ENCODE measurements at regions not wholly inside any gene's neighbourhood (a gene's known extent, or its start where the extent isn't known, plus 50 kb on each side); places are given as distances from the start of the nearest gene placed in this dataset.

DNA sequence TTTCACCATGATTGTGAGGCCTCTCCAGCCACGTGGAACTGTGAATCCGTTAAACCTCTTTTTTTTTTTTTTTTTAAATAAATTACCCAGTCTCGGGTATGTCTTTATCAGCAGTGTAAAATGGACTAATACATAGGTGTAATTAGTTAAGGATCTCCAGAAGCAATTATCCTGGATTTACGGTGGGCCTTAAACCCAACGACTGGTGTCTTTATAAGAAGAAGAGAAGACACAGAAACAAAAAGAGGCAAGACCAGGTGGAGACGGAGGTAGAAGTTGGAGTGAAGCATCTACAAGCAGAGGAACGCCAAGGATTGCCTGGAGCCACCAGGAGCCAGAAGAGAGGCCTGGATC lies 114.6 kb upstream of the MAP1LC3B2 start:
- Histone ChIP-seq H3K79me1 (ENCODE audit: low read depth in 1 of 2, low read length in 2 of 2) (no peaks in the 10 kb centered on the region), H3K56ac (ENCODE audit: extremely low read depth, insufficient read depth, low read length) (no peak overlapping the region), H3K14ac (replicated peaks; ENCODE audit: low read depth, low read length) (no peak overlapping the region), H3K27ac (ENCODE audit: insufficient read depth, low read length) (no peak overlapping the region), H3K4me3 (ENCODE audit: insufficient read depth, low read depth, low read length) (no peak overlapping the region), H4K5ac (ENCODE audit: low read depth, low read length) (no peak overlapping the region), H3K23ac (ENCODE audit: low read depth, low read length) (no peak overlapping the region), H4K8ac (ENCODE audit: low read depth in 2 of 2, low read length in 2 of 2) (no peak overlapping the region), H2AK9ac (replicated peaks; ENCODE audit: low read depth, low read length, poor library complexity) (peak overlapping the region; percentile 55), H2AK5ac (ENCODE audit: low read depth, low read length) (no peak overlapping the region), H3K4me1 (ENCODE audit: control insufficient read depth, insufficient read depth, low read length) (peaks cover 3% of the 10 kb centered on the region), H3K9me1 (ENCODE audit: insufficient read depth, low read length) (no peaks in the 10 kb centered on the region; the same call in 1 of the 2 replicates), H3K9ac (ENCODE audit: low read depth, low read length) (no peak overlapping the region), H4K20me1 (ENCODE audit: insufficient read depth, low read length) (no peaks in the 10 kb centered on the region), H2BK15ac (ENCODE audit: low read depth, low read length) (no peak overlapping the region), H3K27me3 (ENCODE audit: control insufficient read depth, insufficient read depth, low read length) (no peaks in the 10 kb centered on the region), H2AFZ (replicated peaks; ENCODE audit: low read length, poor library complexity) (no peak overlapping the region), H4K91ac (ENCODE audit: insufficient read depth, low read depth, low read length) (no peak overlapping the region), H2BK5ac (ENCODE audit: low read depth, low read length, poor library complexity, severe bottlenecking) (no peak overlapping the region), H3K4me2 (ENCODE audit: low read depth, low read length) (no peak overlapping the region), H2BK120ac (ENCODE audit: low read depth, low read length) (no peak overlapping the region), H2BK20ac (ENCODE audit: low read depth, low read length) (no peak overlapping the region), H3K4ac (ENCODE audit: low read depth, low read length) (no peak overlapping the region), H3K36me3 (ENCODE audit: control insufficient read depth, insufficient read depth, low read length) (no peaks in the 10 kb centered on the region), H3K9me3 (ENCODE audit: control insufficient read depth, insufficient read depth, low read length) (no peaks in the 10 kb centered on the region), H3K18ac (ENCODE audit: low read depth, low read length) (no peak overlapping the region)
- intact Hi-C loops (cut with micrococcal nuclease): no loop called here
- ChIA-PET POLR2A (ENCODE audit: unreplicated experiment) (no interaction called here), CTCF (no interaction called here)
- DNase-seq: no peak
- BruUV-seq (replicated peaks): no TSS peak
- ATAC-seq (ENCODE audit: low read depth): no peak
- in situ Hi-C loops (cut with MboI; ENCODE audit: low sequenced_read_pairs): no loop called here
- WGBS, 2 experiments (ENCODE audit: extremely low coverage in 2 of 2, insufficient read length in 1 of 2): 100% methylated on average over 2 of the region's 7 CpGs; no CpG with 5 or more reads in 1 of the 2 experiments
- TF ChIP-seq MAZ (IDR thresholded peaks at IDR 0.05; ENCODE audit: borderline replicate concordance, low read depth, low read length) (no peak), USF2 (IDR thresholded peaks at IDR 0.05; ENCODE audit: low read depth, low read length) (no peak), BHLHE40 (IDR thresholded peaks at IDR 0.05; ENCODE audit: low read depth, low read length) (no peak), NFE2L2 (IDR thresholded peaks at IDR 0.05; ENCODE audit: low read depth, low read length) (no peak), POLR2A (IDR thresholded peaks at IDR 0.05; ENCODE audit: low read depth, low read length) (no peak), CTCF (conservative IDR thresholded peaks at IDR 0.05; ENCODE audit: low read depth, low read length) (no peak), RAD21 (IDR thresholded peaks at IDR 0.05; ENCODE audit: low read length) (no peak), SMC3 (IDR thresholded peaks at IDR 0.05; ENCODE audit: low read depth, low read length) (no peak), MAFK (IDR thresholded peaks at IDR 0.05; ENCODE audit: low read depth, low read length) (no peak), RCOR1 (IDR thresholded peaks at IDR 0.05; ENCODE audit: insufficient replicate concordance, low read length) (no peak), FOS (IDR thresholded peaks at IDR 0.05; ENCODE audit: low read depth, low read length) (no peak), ELK1 (IDR thresholded peaks at IDR 0.05; ENCODE audit: borderline replicate concordance, low read depth, low read length) (no peak), CHD1 (IDR thresholded peaks at IDR 0.05; ENCODE audit: low read depth, low read length) (no peak), CEBPB (IDR thresholded peaks at IDR 0.05; ENCODE audit: low read depth, low read length) (no peak), MXI1 (IDR thresholded peaks at IDR 0.05; ENCODE audit: borderline replicate concordance, low read depth, low read length) (no peak), RFX5 (IDR thresholded peaks at IDR 0.05; ENCODE audit: low read depth, low read length) (no peak)
- dilution Hi-C loops (cut with HindIII; ENCODE audit: low sequenced_read_pairs, unreplicated experiment): no loop called here

All from IMR-90 (cell line).